Fibroblast of the aortic adventitia (primary cell): ENCODE measurements at regions not wholly inside any gene's neighbourhood (a gene's known extent, or its start where the extent isn't known, plus 50 kb on each side); places are given as distances from the start of the nearest gene placed in this dataset.

Source experiments
- DNase-seq: peaks from one replicate; pipeline ENCODE4 v3.0.0-alpha.2; 2010; ENCODE audit warnings: low read depth
- H3K4me3 ChIP-seq: 2 replicates; pipeline ENCODE4 v1.5.1; 2011; ENCODE audit warnings: low read depth, mild to moderate bottlenecking, control low read depth, low read length, moderate library complexity
- CTCF ChIP-seq: IDR thresholded peaks from 2 replicates; pipeline ENCODE4 v1.5.1; 2011; ENCODE audit warnings: mild to moderate bottlenecking, low read length, control low read depth, inconsistent platforms; ENCODE audit not compliant: insufficient read depth

GRCh38 chr2:103887625-103888024 lies 966.3 kb upstream of the POU3F3 start:
- no peak overlapping the region for H3K4me3 ChIP-seq
- no peak for DNase-seq
- TF ChIP-seq CTCF, result no peak

- DNase-seq, result no peak
- no peak for TF ChIP-seq CTCF
- no peak overlapping the region for H3K4me3 ChIP-seq
These were observed 957.7 kb upstream of the POU3F3 start for GRCh38 chr2:103896182-103896581.

- TF ChIP-seq CTCF, result no peak
- no peak overlapping the region for H3K4me3 ChIP-seq
- DNase-seq, result no peak
These were observed 955.4 kb upstream of the POU3F3 start for GRCh38 chr2:103898561-103898960.

- DNase-seq, result no peak
- TF ChIP-seq CTCF, result no peak
- no peak overlapping the region for H3K4me3 ChIP-seq
These were observed 951.6 kb upstream of the POU3F3 start for GRCh38 chr2:103902347-103902746.

- no peak for DNase-seq
- TF ChIP-seq CTCF, result no peak
- H3K4me3 ChIP-seq, result no peak overlapping the region
These were observed 932.8 kb upstream of the POU3F3 start for GRCh38 chr2:103921161-103921560.

- TF ChIP-seq CTCF, result no peak
- no peak for DNase-seq
- H3K4me3 ChIP-seq, result no peak overlapping the region
These were observed 911.7 kb upstream of the POU3F3 start for GRCh38 chr2:103942199-103942598.

- no peak overlapping the region for H3K4me3 ChIP-seq
- no peak for DNase-seq
- TF ChIP-seq CTCF, result no peak
These were observed 908.8 kb upstream of the POU3F3 start for GRCh38 chr2:103945083-103945482.
